Spleen (tissue), 7 donors: ENCODE measurements at regions not wholly inside any gene's neighbourhood (a gene's known extent, or its start where the extent isn't known, plus 50 kb on each side); places are given as distances from the start of the nearest gene placed in this dataset.

Source experiments
- POLR2A ChIP-seq, 3 donors: fragments of 450-650 bp; IDR thresholded peaks; one replicate each; pipeline ENCODE4 v1.5.1; 2017; ENCODE audit warnings: antibody characterized with exemption in 3 of 3, mild to moderate bottlenecking in 1 of 3
- TF ChIP-seq, protein P1 (sequence below), 11 experiments: fragments of 200-600 bp in 7 of 11; fragments of 450-650 bp in 4 of 11; sonication (generic) in 4 of 11; IDR thresholded peaks in 8 of 11; conservative IDR thresholded peaks in 3 of 11; 1 replicate in 7 of 11; 2 replicates in 4 of 11; pipeline versions ENCODE4 v1.4.0 to v1.8.0; 2016 to 2021; ENCODE audit warnings: antibody characterized with exemption in 11 of 11, inconsistent platforms in 4 of 11, mild to moderate bottlenecking in 1 of 11
- donor health status: DM: no; HTN: no; CAD: no; lungs with moderate emphysema.
- donor health status: DM: no; HTN: no; CAD: no.
- donor health status: DM: no; HTN: no; CAD: no.

- no peak for TF ChIP-seq POLR2A (IDR thresholded peaks at IDR 0.05)
- TF ChIP-seq, protein P1, sequence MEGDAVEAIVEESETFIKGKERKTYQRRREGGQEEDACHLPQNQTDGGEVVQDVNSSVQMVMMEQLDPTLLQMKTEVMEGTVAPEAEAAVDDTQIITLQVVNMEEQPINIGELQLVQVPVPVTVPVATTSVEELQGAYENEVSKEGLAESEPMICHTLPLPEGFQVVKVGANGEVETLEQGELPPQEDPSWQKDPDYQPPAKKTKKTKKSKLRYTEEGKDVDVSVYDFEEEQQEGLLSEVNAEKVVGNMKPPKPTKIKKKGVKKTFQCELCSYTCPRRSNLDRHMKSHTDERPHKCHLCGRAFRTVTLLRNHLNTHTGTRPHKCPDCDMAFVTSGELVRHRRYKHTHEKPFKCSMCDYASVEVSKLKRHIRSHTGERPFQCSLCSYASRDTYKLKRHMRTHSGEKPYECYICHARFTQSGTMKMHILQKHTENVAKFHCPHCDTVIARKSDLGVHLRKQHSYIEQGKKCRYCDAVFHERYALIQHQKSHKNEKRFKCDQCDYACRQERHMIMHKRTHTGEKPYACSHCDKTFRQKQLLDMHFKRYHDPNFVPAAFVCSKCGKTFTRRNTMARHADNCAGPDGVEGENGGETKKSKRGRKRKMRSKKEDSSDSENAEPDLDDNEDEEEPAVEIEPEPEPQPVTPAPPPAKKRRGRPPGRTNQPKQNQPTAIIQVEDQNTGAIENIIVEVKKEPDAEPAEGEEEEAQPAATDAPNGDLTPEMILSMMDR (IDR thresholded peaks at IDR 0.05 in 8 of 11, conservative IDR thresholded peaks at IDR 0.05 in 3 of 11) = no peak
These were observed 201.5 kb downstream of the TM9SF2 start for GRCh38 chr13:99702687-99703319.
